Ishikawa (cell line): ENCODE measurements at regions not wholly inside any gene's neighbourhood (a gene's known extent, or its start where the extent isn't known, plus 50 kb on each side); places are given as distances from the start of the nearest gene placed in this dataset.

Experiments used
- CREB1 ChIP-seq: IDR thresholded peaks from 2 replicates; pipeline ENCODE4 v1.6.1; 2012; ENCODE audit warnings: low read depth
- EP300 ChIP-seq: IDR thresholded peaks from 2 replicates; pipeline ENCODE4 v1.6.1; 2012; ENCODE audit warnings: borderline replicate concordance
- RAD21 ChIP-seq: IDR thresholded peaks from 2 replicates; pipeline ENCODE4 v1.6.1; 2012; ENCODE audit warnings: low read depth
- TCF12 ChIP-seq: IDR thresholded peaks from 2 replicates; pipeline ENCODE4 v1.6.1; 2012; ENCODE audit warnings: low read depth

DNA sequence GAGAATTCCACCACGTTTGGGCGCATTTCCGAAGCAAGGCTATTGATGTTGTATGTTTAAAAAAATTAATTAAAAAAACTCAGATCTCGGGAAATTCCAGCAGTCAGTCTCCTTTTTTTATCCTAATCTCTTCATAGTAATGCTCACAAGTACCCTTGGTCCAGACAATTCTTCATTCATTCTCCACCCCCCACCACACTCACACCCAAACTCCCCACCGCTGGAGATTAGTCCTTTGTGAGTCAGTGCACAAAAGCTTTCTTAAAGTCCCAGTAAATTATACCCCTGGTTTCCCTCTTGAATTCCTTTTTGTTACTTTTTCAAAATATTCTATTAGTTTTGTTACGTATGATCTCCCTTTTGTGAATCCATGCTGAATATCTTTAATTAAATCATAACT, 274.6 kb downstream of the ZNF536 start:
- TF ChIP-seq TCF12 = no peak
- no peak for TF ChIP-seq EP300
- TF ChIP-seq CREB1 = no peak
- TF ChIP-seq RAD21 = no peak
